ENCODE measurements at regions not wholly inside any gene's neighbourhood (a gene's known extent, or its start where the extent isn't known, plus 50 kb on each side); places are given as distances from the start of the nearest gene placed in this dataset.

GRCh38 chr2:217409949-217410680, 550.3 kb upstream of the TNP1 start:
- no peaks in the 10 kb centered on the region for H4K20me1 ChIP-seq (ENCODE audit: control insufficient read depth, insufficient read depth, low read depth, low read length)
- no peaks in the 10 kb centered on the region for H3K4me1 ChIP-seq (ENCODE audit: control insufficient read depth, low read length)
- H3K9me3 ChIP-seq (ENCODE audit: control insufficient read depth, insufficient read depth, low read length): no peaks in the 10 kb centered on the region
- peaks cover 3% of the 10 kb centered on the region for H3K27me3 ChIP-seq (ENCODE audit: control insufficient read depth, low read length)
- no peaks in the 10 kb centered on the region for H3K79me2 ChIP-seq (ENCODE audit: control insufficient read depth, low read length)
- H3K27ac ChIP-seq (ENCODE audit: low read depth, low read length): no peak overlapping the region
- no peaks in the 10 kb centered on the region for H3F3A ChIP-seq (ENCODE audit: control insufficient read depth, insufficient read depth)
- H3K9me2 ChIP-seq (replicated peaks; ENCODE audit: control insufficient read depth, low read length): no peaks in the 10 kb centered on the region
- no peaks in the 10 kb centered on the region for H3K36me3 ChIP-seq (ENCODE audit: control insufficient read depth, low read length)
- no peak overlapping the region for H3K4me2 ChIP-seq (ENCODE audit: low read length)
- no peak for TF ChIP-seq CTCF (IDR thresholded peaks at IDR 0.05; ENCODE audit: low read depth, low read length, poor library complexity, severe bottlenecking)
- TF ChIP-seq EZH2phosphoT487 (IDR thresholded peaks at IDR 0.05; ENCODE audit: borderline replicate concordance, low read length): no peak
- no peak overlapping the region for H3K4me3 ChIP-seq (ENCODE audit: low read length)

GRCh38 chr2:217407362-217407761, 547.5 kb upstream of the TNP1 start:
- H3K79me2 ChIP-seq (ENCODE audit: control insufficient read depth, low read length): no peaks in the 10 kb centered on the region
- no peak overlapping the region for H3K4me2 ChIP-seq (ENCODE audit: low read length)
- H3F3A ChIP-seq (ENCODE audit: control insufficient read depth, insufficient read depth): no peaks in the 10 kb centered on the region
- no peaks in the 10 kb centered on the region for H3K9me2 ChIP-seq (replicated peaks; ENCODE audit: control insufficient read depth, low read length)
- no peaks in the 10 kb centered on the region for H4K20me1 ChIP-seq (ENCODE audit: control insufficient read depth, insufficient read depth, low read depth, low read length)
- peaks cover 7% of the 10 kb centered on the region for H3K27me3 ChIP-seq (ENCODE audit: control insufficient read depth, low read length)
- H3K4me3 ChIP-seq (ENCODE audit: low read length): no peak overlapping the region
- no peaks in the 10 kb centered on the region for H3K36me3 ChIP-seq (ENCODE audit: control insufficient read depth, low read length)
- TF ChIP-seq EZH2phosphoT487 (IDR thresholded peaks at IDR 0.05; ENCODE audit: borderline replicate concordance, low read length) (no peak), CTCF (IDR thresholded peaks at IDR 0.05; ENCODE audit: low read depth, low read length, poor library complexity, severe bottlenecking) (no peak)
- H3K27ac ChIP-seq (ENCODE audit: low read depth, low read length): no peak overlapping the region
- no peaks in the 10 kb centered on the region for H3K4me1 ChIP-seq (ENCODE audit: control insufficient read depth, low read length)
- no peaks in the 10 kb centered on the region for H3K9me3 ChIP-seq (ENCODE audit: control insufficient read depth, insufficient read depth, low read length)

GRCh38 chr2:217404236-217404760, 544.4 kb upstream of the TNP1 start:
- Histone ChIP-seq H3K4me3 (ENCODE audit: low read length) (no peak overlapping the region), H4K20me1 (ENCODE audit: control insufficient read depth, insufficient read depth, low read depth, low read length) (no peaks in the 10 kb centered on the region), H3K79me2 (ENCODE audit: control insufficient read depth, low read length) (no peaks in the 10 kb centered on the region), H3K27ac (ENCODE audit: low read depth, low read length) (no peak overlapping the region), H3K4me2 (ENCODE audit: low read length) (no peak overlapping the region), H3K27me3 (ENCODE audit: control insufficient read depth, low read length) (peaks cover 7% of the 10 kb centered on the region), H3K9me3 (ENCODE audit: control insufficient read depth, insufficient read depth, low read length) (no peaks in the 10 kb centered on the region), H3K4me1 (ENCODE audit: control insufficient read depth, low read length) (no peaks in the 10 kb centered on the region), H3K9me2 (replicated peaks; ENCODE audit: control insufficient read depth, low read length) (no peaks in the 10 kb centered on the region), H3K36me3 (ENCODE audit: control insufficient read depth, low read length) (no peaks in the 10 kb centered on the region), H3F3A (ENCODE audit: control insufficient read depth, insufficient read depth) (no peaks in the 10 kb centered on the region)
- TF ChIP-seq EZH2phosphoT487 (IDR thresholded peaks at IDR 0.05; ENCODE audit: borderline replicate concordance, low read length): no peak
- TF ChIP-seq CTCF (IDR thresholded peaks at IDR 0.05; ENCODE audit: low read depth, low read length, poor library complexity, severe bottlenecking): no peak

Measured in DOHH2 (cell line).